IMR-90 (cell line): ENCODE measurements at regions not wholly inside any gene's neighbourhood (a gene's known extent, or its start where the extent isn't known, plus 50 kb on each side); places are given as distances from the start of the nearest gene placed in this dataset.

ENCODE experiments used
- BHLHE40 ChIP-seq: fragments of 150-350 bp; IDR thresholded peaks from 2 replicates; pipeline ENCODE4 v1.6.1; 2016; ENCODE audit warnings: mild to moderate bottlenecking, low read depth, low read length
- CHD1 ChIP-seq: IDR thresholded peaks from 2 replicates; pipeline ENCODE4 v1.6.1; 2012; ENCODE audit warnings: low read depth, low read length, improper control_type of control experiment
- POLR2A ChIP-seq: IDR thresholded peaks from 2 replicates; pipeline ENCODE4 v1.6.1; 2012; ENCODE audit warnings: mild to moderate bottlenecking, low read depth, low read length
- RAD21 ChIP-seq: IDR thresholded peaks from 2 replicates; pipeline ENCODE4 v1.6.1; 2012; ENCODE audit warnings: low read length, improper control_type of control experiment
- SMC3 ChIP-seq: fragments of 150-350 bp; IDR thresholded peaks from 2 replicates; pipeline ENCODE4 v1.6.1; 2016; ENCODE audit warnings: low read depth, mild to moderate bottlenecking, antibody characterized with exemption, low read length, moderate library complexity
- TF ChIP-seq, protein P1 (sequence below): conservative IDR thresholded peaks from 2 replicates; pipeline ENCODE4 v1.5.1; 2012; ENCODE audit warnings: mild to moderate bottlenecking, low read depth, low read length, improper control_type of control experiment
- TF ChIP-seq, protein P2 (sequence below): fragments of 150-350 bp; IDR thresholded peaks from 2 replicates; pipeline ENCODE4 v1.6.1; 2017; ENCODE audit warnings: mild to moderate bottlenecking, antibody characterized with exemption, low read length, low read depth

GRCh38 chr2:115939902-115940301 is 1497.5 kb downstream of the DPP10 start:
- TF ChIP-seq, protein P1, sequence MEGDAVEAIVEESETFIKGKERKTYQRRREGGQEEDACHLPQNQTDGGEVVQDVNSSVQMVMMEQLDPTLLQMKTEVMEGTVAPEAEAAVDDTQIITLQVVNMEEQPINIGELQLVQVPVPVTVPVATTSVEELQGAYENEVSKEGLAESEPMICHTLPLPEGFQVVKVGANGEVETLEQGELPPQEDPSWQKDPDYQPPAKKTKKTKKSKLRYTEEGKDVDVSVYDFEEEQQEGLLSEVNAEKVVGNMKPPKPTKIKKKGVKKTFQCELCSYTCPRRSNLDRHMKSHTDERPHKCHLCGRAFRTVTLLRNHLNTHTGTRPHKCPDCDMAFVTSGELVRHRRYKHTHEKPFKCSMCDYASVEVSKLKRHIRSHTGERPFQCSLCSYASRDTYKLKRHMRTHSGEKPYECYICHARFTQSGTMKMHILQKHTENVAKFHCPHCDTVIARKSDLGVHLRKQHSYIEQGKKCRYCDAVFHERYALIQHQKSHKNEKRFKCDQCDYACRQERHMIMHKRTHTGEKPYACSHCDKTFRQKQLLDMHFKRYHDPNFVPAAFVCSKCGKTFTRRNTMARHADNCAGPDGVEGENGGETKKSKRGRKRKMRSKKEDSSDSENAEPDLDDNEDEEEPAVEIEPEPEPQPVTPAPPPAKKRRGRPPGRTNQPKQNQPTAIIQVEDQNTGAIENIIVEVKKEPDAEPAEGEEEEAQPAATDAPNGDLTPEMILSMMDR: no peak
- TF ChIP-seq POLR2A (no peak), SMC3 (no peak), RAD21 (no peak), BHLHE40 (no peak), CHD1 (no peak)
- TF ChIP-seq, protein P2, sequence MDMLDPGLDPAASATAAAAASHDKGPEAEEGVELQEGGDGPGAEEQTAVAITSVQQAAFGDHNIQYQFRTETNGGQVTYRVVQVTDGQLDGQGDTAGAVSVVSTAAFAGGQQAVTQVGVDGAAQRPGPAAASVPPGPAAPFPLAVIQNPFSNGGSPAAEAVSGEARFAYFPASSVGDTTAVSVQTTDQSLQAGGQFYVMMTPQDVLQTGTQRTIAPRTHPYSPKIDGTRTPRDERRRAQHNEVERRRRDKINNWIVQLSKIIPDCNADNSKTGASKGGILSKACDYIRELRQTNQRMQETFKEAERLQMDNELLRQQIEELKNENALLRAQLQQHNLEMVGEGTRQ: no peak
